CD4-positive, alpha-beta T cell treated with Interleukin-1 beta for 1 hour (primary cell): ENCODE measurements at regions not wholly inside any gene's neighbourhood (a gene's known extent, or its start where the extent isn't known, plus 50 kb on each side); places are given as distances from the start of the nearest gene placed in this dataset.

ENCODE experiments used
- DNase-seq, 2 donors: peaks; one replicate each; pipeline ENCODE4 v3.0.0-alpha.2; 2020 to 2022

- no peak for DNase-seq
These were observed 209.6 kb upstream of the DTNBP1 start for GRCh38 chr6:15872241-15873103.

GRCh38 chr6:15871276-15871675 is 208.4 kb upstream of the DTNBP1 start:
- no peak for DNase-seq

- no peak for DNase-seq
These were observed 207.7 kb upstream of the DTNBP1 start for GRCh38 chr6:15870333-15871043.

GRCh38 chr6:15864708-15865062 is 201.9 kb upstream of the DTNBP1 start:
- no peak for DNase-seq

GRCh38 chr6:15864038-15864707 is 201.3 kb upstream of the DTNBP1 start:
- DNase-seq = no peak

GRCh38 chr6:15862810-15863209 is 200.0 kb upstream of the DTNBP1 start:
- DNase-seq = no peak

GRCh38 chr6:15861486-15861885 is 198.7 kb upstream of the DTNBP1 start:
- DNase-seq = no peak

- DNase-seq = no peak
These were observed 192.2 kb upstream of the DTNBP1 start for GRCh38 chr6:15854826-15855710.

- DNase-seq = no peak
These were observed 191.6 kb upstream of the DTNBP1 start for GRCh38 chr6:15854378-15854777.

GRCh38 chr6:15853259-15853658 is 190.4 kb upstream of the DTNBP1 start:
- DNase-seq = no peak

GRCh38 chr6:15852289-15852688 is 189.5 kb upstream of the DTNBP1 start:
- no peak for DNase-seq

GRCh38 chr6:15849395-15849794 is 186.6 kb upstream of the DTNBP1 start:
- DNase-seq = no peak

- no peak for DNase-seq
These were observed 182.7 kb upstream of the DTNBP1 start for GRCh38 chr6:15845492-15845891.

GRCh38 chr6:15843764-15844163 is 180.9 kb upstream of the DTNBP1 start:
- DNase-seq = no peak

- DNase-seq = no peak
These were observed 180.4 kb upstream of the DTNBP1 start for GRCh38 chr6:15843226-15843625.

- DNase-seq = no peak
These were observed 179.9 kb upstream of the DTNBP1 start for GRCh38 chr6:15842727-15843117.

GRCh38 chr6:15841937-15842726 is 179.3 kb upstream of the DTNBP1 start:
- no peak for DNase-seq

GRCh38 chr6:15839969-15840541 is 177.2 kb upstream of the DTNBP1 start:
- DNase-seq = no peak

- DNase-seq = no peak
These were observed 174.4 kb upstream of the DTNBP1 start for GRCh38 chr6:15837205-15837604.

GRCh38 chr6:15832841-15833240 is 170.0 kb upstream of the DTNBP1 start:
- no peak for DNase-seq

GRCh38 chr6:15829156-15829555 is 166.3 kb upstream of the DTNBP1 start:
- DNase-seq = no peak
